ENCODE measurements at regions not wholly inside any gene's neighbourhood (a gene's known extent, or its start where the extent isn't known, plus 50 kb on each side); places are given as distances from the start of the nearest gene placed in this dataset.

DNA sequence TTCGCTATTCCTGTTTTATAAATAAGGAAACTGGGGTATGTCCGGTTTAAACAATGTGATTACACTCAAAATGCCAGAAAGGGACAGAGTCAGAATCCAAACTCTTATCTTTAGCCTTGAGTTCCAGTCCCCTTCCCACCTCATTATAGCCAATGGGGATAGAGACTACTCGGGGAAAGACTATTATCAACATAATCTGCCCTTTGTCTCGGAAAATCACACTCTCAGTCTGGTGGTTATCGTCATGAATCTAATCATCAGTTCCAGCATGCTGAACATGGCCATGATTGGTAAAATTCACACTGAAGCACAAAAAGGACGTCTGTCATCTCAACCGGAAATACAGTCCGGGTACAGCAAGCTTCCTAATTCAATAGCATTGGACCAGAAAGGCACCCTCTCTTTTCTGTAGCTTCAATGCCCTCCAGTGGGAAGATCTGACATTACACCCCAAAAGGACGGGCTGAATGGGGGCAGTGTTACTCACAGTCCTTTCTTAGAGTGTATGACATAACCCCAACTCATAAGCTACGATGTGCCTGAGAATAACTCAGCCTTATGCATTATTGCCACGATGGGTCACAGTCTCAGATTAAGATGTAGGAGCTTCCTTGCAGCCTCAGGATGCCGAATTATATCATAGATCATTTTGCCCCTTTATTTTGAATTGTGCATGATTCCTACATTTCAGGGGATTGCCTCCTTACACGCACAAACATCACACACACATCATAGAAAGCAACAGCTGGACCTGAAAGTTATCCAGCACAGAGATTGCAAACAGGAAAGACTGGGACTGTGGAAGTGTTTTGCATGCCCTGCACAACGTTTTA lies 390.4 kb upstream of the LMCD1 start:
- Histone ChIP-seq H3K27me3 (ENCODE audit: control insufficient read depth, insufficient read depth, low read length) (no peaks in the 10 kb centered on the region), H3K4me3 (ENCODE audit: low read length) (no peak overlapping the region), H3K36me3 (ENCODE audit: control insufficient read depth, insufficient read depth, low read length) (no peaks in the 10 kb centered on the region), H3K27ac (ENCODE audit: low read length) (no peak overlapping the region), H3K9me3 (ENCODE audit: control insufficient read depth, low read depth, low read length) (no peaks in the 10 kb centered on the region), H3K4me1 (ENCODE audit: control insufficient read depth, insufficient read depth, low read length) (no peaks in the 10 kb centered on the region)
- DNase-seq = peak; percentile 42 to 56
- 89% methylated on average over 2 of the region's 14 CpGs for WGBS (ENCODE audit: insufficient coverage, low lambda C conversion rate)

DNA sequence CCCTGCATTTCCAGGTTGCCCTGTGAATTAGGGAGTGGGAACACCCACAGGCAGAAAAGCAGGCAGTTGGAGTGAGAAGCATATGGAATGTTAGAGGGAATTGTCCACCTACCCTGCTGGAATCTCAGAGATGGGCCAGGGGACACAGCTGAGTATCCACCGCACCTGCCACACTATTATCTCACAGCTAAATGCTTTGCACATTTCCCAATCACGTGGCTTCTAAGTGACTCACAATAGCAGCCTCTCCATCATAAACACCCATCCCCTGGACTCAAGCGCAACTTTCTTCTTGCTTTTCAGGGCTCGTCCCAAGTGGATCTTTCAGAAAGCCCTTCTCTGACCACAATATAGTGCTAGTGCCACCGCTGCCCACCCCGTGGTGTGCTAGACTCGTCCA lies 389.0 kb upstream of the LMCD1 start:
- no peak for DNase-seq
- WGBS (ENCODE audit: insufficient coverage, low lambda C conversion rate) = no CpG with 5 or more reads among the region's 7 CpGs
- Histone ChIP-seq H3K9me3 (ENCODE audit: control insufficient read depth, low read depth, low read length) (no peaks in the 10 kb centered on the region), H3K4me3 (ENCODE audit: low read length) (no peak overlapping the region), H3K27ac (ENCODE audit: low read length) (no peak overlapping the region), H3K4me1 (ENCODE audit: control insufficient read depth, insufficient read depth, low read length) (no peaks in the 10 kb centered on the region), H3K27me3 (ENCODE audit: control insufficient read depth, insufficient read depth, low read length) (no peaks in the 10 kb centered on the region), H3K36me3 (ENCODE audit: control insufficient read depth, insufficient read depth, low read length) (no peaks in the 10 kb centered on the region)

DNA sequence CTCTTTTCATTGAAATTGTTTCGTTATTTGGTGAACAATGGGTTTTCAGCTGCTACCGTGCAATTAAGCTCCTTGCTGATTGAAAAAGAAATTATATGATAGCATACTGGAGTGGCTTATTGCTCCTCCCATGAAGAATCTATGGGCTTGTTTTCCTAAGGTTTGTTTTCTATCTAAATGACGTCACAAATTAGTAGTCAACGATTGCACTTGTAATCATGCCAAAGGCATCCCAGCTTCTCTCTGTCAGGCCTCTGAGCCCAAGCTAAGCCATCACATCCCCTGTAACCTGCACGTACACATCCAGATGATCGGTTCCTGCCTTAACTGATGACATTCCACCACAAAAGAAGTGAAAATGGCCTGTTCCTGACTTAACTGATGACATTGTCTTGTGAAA lies 388.0 kb upstream of the LMCD1 start:
- WGBS (ENCODE audit: insufficient coverage, low lambda C conversion rate) = 60% methylated on average over 1 of the region's 6 CpGs
- H3K36me3 ChIP-seq (ENCODE audit: control insufficient read depth, insufficient read depth, low read length) = no peaks in the 10 kb centered on the region

DNA sequence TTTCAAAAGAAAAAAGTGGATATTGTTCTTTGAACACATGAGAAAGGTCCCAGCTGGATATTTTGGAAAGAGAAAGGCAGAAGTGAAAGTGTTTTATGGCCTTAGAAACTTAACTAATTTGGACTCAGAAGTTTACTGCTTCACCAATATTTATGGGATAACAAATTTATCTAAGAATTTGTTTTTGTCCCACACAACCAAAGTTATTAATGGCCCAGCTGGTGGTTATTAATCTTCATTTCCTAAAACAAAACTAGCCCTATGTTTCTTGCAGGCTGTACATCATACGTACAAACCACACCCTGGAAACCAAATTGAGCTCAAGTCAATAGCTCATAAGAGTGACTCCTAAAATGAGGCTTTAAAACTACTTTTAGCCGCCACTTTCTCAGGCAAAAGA lies 372.9 kb upstream of the LMCD1 start:
- Histone ChIP-seq H3K27me3 (ENCODE audit: control insufficient read depth, insufficient read depth, low read length) (no peaks in the 10 kb centered on the region), H3K27ac (ENCODE audit: low read length) (no peak overlapping the region), H3K9me3 (ENCODE audit: control insufficient read depth, low read depth, low read length) (no peaks in the 10 kb centered on the region), H3K36me3 (ENCODE audit: control insufficient read depth, insufficient read depth, low read length) (no peaks in the 10 kb centered on the region), H3K4me3 (ENCODE audit: low read length) (no peak overlapping the region), H3K4me1 (ENCODE audit: control insufficient read depth, insufficient read depth, low read length) (no peaks in the 10 kb centered on the region)
- WGBS (ENCODE audit: insufficient coverage, low lambda C conversion rate) = no CpG with 5 or more reads among the region's 2 CpGs
- no peak for DNase-seq

More for the DNA sequence above, 388.0 kb upstream of the LMCD1 start:
- no peaks in the 10 kb centered on the region for H3K9me3 ChIP-seq (ENCODE audit: control insufficient read depth, low read depth, low read length)
- no peaks in the 10 kb centered on the region for H3K27me3 ChIP-seq (ENCODE audit: control insufficient read depth, insufficient read depth, low read length)
- no peaks in the 10 kb centered on the region for H3K4me1 ChIP-seq (ENCODE audit: control insufficient read depth, insufficient read depth, low read length)
- DNase-seq = no peak
- no peak overlapping the region for H3K27ac ChIP-seq (ENCODE audit: low read length)
- H3K4me3 ChIP-seq (ENCODE audit: low read length) = no peak overlapping the region

DNA sequence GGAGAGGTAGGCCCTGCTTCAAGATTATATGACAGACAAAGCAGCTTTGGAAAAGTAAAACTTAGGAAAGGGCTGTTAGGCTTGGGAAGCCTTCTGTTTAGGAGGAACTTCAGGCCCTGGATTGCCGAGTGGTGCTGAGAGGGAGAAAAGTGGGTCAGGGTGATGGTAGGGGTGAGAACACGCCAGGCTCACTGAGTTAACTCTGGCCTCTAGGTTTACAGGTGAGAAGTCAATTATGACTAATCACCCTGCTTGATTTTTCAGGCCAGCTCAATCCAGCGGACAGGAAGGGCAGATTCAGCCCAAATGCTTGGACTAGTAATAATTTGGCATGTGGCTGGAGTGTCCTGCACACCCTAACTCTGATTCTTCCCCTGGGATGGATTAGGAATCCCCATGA lies 365.1 kb upstream of the LMCD1 start:
- H3K9me3 ChIP-seq (ENCODE audit: control insufficient read depth, low read depth, low read length) = no peaks in the 10 kb centered on the region

DNA sequence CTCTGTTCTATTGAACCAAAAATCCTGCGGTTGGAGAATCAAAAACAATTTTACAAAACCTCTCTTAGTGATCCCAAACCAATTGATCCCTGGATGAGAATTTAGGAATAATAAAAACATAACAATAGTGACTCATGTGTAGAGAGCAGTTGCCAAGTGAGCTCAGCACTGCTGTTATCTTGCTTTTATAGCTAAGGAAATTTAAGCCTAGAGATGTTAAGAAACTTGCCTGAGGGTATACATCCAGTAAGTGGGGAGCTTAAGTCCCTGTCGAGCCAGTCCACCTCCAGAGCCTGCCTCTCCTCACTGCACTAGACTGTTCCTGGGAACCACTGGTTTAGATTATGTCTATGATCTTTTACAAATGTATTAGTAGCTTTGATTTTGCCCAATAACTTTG lies 358.4 kb upstream of the LMCD1 start:
- no peak overlapping the region for H3K4me3 ChIP-seq (ENCODE audit: low read length)
- DNase-seq = no peak
- H3K36me3 ChIP-seq (ENCODE audit: control insufficient read depth, insufficient read depth, low read length) = no peaks in the 10 kb centered on the region
- WGBS (ENCODE audit: insufficient coverage, low lambda C conversion rate) = 100% methylated on average over 1 of the region's 2 CpGs
- no peak overlapping the region for H3K27ac ChIP-seq (ENCODE audit: low read length)
- H3K4me1 ChIP-seq (ENCODE audit: control insufficient read depth, insufficient read depth, low read length) = no peaks in the 10 kb centered on the region
- no peaks in the 10 kb centered on the region for H3K27me3 ChIP-seq (ENCODE audit: control insufficient read depth, insufficient read depth, low read length)
- H3K9me3 ChIP-seq (ENCODE audit: control insufficient read depth, low read depth, low read length) = no peaks in the 10 kb centered on the region

More for the DNA sequence above, 365.1 kb upstream of the LMCD1 start:
- no CpG with 5 or more reads among the region's 3 CpGs for WGBS (ENCODE audit: insufficient coverage, low lambda C conversion rate)
- Histone ChIP-seq H3K27me3 (ENCODE audit: control insufficient read depth, insufficient read depth, low read length) (no peaks in the 10 kb centered on the region), H3K27ac (ENCODE audit: low read length) (no peak overlapping the region), H3K4me1 (ENCODE audit: control insufficient read depth, insufficient read depth, low read length) (no peaks in the 10 kb centered on the region), H3K4me3 (ENCODE audit: low read length) (no peak overlapping the region), H3K36me3 (ENCODE audit: control insufficient read depth, insufficient read depth, low read length) (no peaks in the 10 kb centered on the region)
- DNase-seq = no peak

DNA sequence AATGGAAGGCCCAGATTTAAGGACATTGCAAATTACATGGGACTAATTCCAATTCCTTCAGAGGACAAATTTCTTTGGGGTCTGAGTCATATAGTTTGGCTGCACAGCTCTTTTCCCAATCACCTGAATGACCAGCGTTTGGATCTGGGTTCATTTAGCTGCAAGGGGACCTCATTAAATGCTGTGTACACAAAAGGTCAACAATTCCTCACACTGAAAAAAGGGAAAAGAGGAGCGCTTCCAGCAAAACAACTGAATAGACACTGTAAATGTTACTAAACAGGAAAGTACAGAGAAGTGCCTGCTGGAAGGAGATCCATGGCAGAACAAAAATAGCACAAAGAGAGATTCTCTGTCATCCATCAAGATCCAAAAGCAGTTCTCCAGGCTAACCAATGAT lies 356.0 kb upstream of the LMCD1 start:
- WGBS (ENCODE audit: insufficient coverage, low lambda C conversion rate) = 80% methylated on average over 1 of the region's 2 CpGs
- Histone ChIP-seq H3K36me3 (ENCODE audit: control insufficient read depth, insufficient read depth, low read length) (no peaks in the 10 kb centered on the region), H3K27me3 (ENCODE audit: control insufficient read depth, insufficient read depth, low read length) (no peaks in the 10 kb centered on the region), H3K4me3 (ENCODE audit: low read length) (no peak overlapping the region), H3K27ac (ENCODE audit: low read length) (no peak overlapping the region), H3K9me3 (ENCODE audit: control insufficient read depth, low read depth, low read length) (no peaks in the 10 kb centered on the region), H3K4me1 (ENCODE audit: control insufficient read depth, insufficient read depth, low read length) (no peaks in the 10 kb centered on the region)
- no peak for DNase-seq

DNA sequence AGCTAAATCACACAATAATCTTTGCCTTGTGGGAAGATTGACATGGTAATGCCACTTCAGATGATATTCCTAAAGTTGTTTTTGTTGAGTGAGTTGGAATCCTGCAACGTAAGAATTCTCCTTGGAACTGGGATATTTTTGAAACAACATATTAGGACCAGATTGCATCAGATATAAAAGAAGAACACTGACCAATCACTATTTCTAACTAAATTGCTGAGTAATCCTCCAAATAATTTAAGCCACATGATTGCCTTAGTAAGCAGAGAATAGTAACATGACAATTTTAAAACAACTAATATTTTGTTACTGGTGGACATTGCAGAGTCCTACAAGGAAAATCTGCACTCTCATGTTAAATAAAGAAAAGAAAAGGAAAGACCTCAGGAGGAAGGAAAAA lies 353.9 kb upstream of the LMCD1 start:
- no peaks in the 10 kb centered on the region for H3K4me1 ChIP-seq (ENCODE audit: control insufficient read depth, insufficient read depth, low read length)
- no CpG with 5 or more reads among the region's 1 CpG for WGBS (ENCODE audit: insufficient coverage, low lambda C conversion rate)
- DNase-seq = no peak
- H3K4me3 ChIP-seq (ENCODE audit: low read length) = no peak overlapping the region
- no peaks in the 10 kb centered on the region for H3K27me3 ChIP-seq (ENCODE audit: control insufficient read depth, insufficient read depth, low read length)
- no peak overlapping the region for H3K27ac ChIP-seq (ENCODE audit: low read length)
- H3K9me3 ChIP-seq (ENCODE audit: control insufficient read depth, low read depth, low read length) = no peaks in the 10 kb centered on the region
- no peaks in the 10 kb centered on the region for H3K36me3 ChIP-seq (ENCODE audit: control insufficient read depth, insufficient read depth, low read length)

DNA sequence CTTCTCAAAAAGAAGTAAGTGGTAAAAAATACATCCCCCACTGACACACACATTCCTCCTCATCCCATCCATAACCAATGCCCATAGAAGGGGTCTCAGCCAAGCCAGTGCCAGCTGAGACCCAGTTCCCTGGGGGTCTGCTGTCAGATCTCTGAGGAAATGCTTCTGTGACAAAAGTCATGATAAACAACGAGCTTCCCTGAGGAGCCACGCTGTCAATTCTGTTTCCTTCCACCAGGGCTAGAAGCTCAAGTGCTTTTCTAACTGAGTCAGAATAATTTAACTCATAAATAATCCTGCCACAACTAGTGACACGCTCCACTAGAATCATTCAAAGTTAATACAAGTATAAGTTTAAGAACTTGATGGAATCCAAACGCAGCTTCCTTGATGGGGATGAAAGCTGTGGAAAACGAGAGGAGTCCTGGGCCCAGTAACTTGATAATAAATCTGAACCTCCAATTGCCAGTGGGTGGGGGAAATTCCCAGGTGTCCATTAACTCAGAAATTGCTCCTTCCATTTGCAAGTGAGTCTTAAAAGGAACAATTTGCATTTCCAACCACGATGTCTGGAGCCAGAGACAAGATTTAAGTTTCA lies 348.7 kb upstream of the LMCD1 start:
- H3K4me1 ChIP-seq (ENCODE audit: control insufficient read depth, insufficient read depth, low read length) = no peaks in the 10 kb centered on the region
- no peaks in the 10 kb centered on the region for H3K27me3 ChIP-seq (ENCODE audit: control insufficient read depth, insufficient read depth, low read length)
- no peaks in the 10 kb centered on the region for H3K36me3 ChIP-seq (ENCODE audit: control insufficient read depth, insufficient read depth, low read length)
- 100% methylated on average over 1 of the region's 6 CpGs for WGBS (ENCODE audit: insufficient coverage, low lambda C conversion rate)
- no peak overlapping the region for H3K27ac ChIP-seq (ENCODE audit: low read length)
- no peak for DNase-seq
- no peak overlapping the region for H3K4me3 ChIP-seq (ENCODE audit: low read length)
- H3K9me3 ChIP-seq (ENCODE audit: control insufficient read depth, low read depth, low read length) = no peaks in the 10 kb centered on the region

DNA sequence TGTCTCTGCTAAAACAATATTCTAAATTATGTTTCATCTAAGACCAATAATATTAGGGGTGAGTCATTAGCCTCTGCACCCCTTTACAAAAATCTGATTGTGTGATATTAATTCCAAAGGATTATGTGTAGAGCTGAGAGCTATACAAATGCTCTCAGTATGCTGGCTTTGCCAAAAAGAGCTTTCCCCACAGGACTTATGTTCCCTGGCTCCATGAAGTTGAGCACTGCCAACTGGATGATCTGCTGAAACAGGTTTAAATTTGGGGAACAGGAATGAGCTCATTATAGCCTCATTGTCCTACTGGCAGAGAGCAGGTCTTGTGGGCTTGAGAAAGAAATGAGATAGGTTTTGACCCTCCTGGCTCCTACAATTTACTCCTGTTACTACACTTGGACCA lies 347.8 kb upstream of the LMCD1 start:
- Histone ChIP-seq H3K36me3 (ENCODE audit: control insufficient read depth, insufficient read depth, low read length) (no peaks in the 10 kb centered on the region), H3K27me3 (ENCODE audit: control insufficient read depth, insufficient read depth, low read length) (no peaks in the 10 kb centered on the region), H3K4me1 (ENCODE audit: control insufficient read depth, insufficient read depth, low read length) (no peaks in the 10 kb centered on the region), H3K9me3 (ENCODE audit: control insufficient read depth, low read depth, low read length) (no peaks in the 10 kb centered on the region), H3K4me3 (ENCODE audit: low read length) (no peak overlapping the region), H3K27ac (ENCODE audit: low read length) (no peak overlapping the region)
- DNase-seq = no peak

DNA sequence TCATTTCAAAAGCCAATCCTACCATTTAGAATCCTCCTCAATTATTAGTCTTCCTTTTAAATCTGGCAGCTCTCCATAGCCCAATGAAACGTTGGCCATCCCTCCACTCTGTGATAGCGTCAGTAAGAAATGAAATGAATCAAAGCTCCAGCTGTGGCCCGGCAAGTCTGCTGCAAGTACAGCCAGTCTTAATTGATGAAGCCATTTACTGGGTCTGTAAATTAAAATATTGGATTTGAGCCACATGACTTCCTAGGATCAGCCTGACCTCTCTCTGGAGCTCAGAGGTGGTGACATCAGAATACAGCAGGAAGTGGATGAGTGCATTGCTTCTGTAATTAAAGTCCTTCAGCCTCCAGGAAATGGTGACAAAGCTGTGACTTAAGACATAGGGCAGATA lies 347.0 kb upstream of the LMCD1 start:
- no peaks in the 10 kb centered on the region for H3K4me1 ChIP-seq (ENCODE audit: control insufficient read depth, insufficient read depth, low read length)
- H3K4me3 ChIP-seq (ENCODE audit: low read length) = no peak overlapping the region
- H3K27me3 ChIP-seq (ENCODE audit: control insufficient read depth, insufficient read depth, low read length) = no peaks in the 10 kb centered on the region
- H3K27ac ChIP-seq (ENCODE audit: low read length) = no peak overlapping the region
- no peaks in the 10 kb centered on the region for H3K36me3 ChIP-seq (ENCODE audit: control insufficient read depth, insufficient read depth, low read length)
- no CpG with 5 or more reads among the region's 3 CpGs for WGBS (ENCODE audit: insufficient coverage, low lambda C conversion rate)
- H3K9me3 ChIP-seq (ENCODE audit: control insufficient read depth, low read depth, low read length) = no peaks in the 10 kb centered on the region
- DNase-seq = no peak

Data from large intestine (tissue), 3 donors.